HCT116 (cell line): ENCODE measurements at regions not wholly inside any gene's neighbourhood (a gene's known extent, or its start where the extent isn't known, plus 50 kb on each side); places are given as distances from the start of the nearest gene placed in this dataset.

Experiments
- ATAC-seq: fragments of 200-7000 bp; cut with Tn5 transposase; 2 replicates; pipeline ENCODE4 v1.9.1; 2020; ENCODE audit warnings: mild to moderate bottlenecking, moderate library complexity
- BruUV-seq: library from RNA; stranded (reverse); fragments of 400-500 nt; replicated peaks from 2 replicates; lab custom pipeline; 2021; lab: Mats Ljungman, UMichigan
- CTCF ChIA-PET: fragments of 300-600 bp; sonication (Branson Sonifier 250); formaldehyde crosslinking; loops from one replicate; lab custom pipeline; 2021; ENCODE audit warnings: antibody characterized with exemption; lab: Charles Lee
- POLR2A ChIA-PET: fragments of 300-600, 350-600 bp; sonication (Branson Sonifier 250); formaldehyde crosslinking; loops from one replicate; lab custom pipeline; 2021; ENCODE audit warnings: antibody characterized with exemption; lab: Charles Lee
- RAD21 ChIA-PET, 2 experiments: fragments of 300-600 bp; sonication (Branson Sonifier 250); formaldehyde crosslinking; loops; one replicate each; lab custom pipeline; 2023; ENCODE audit warnings: low total read pairs in 2 of 2; ENCODE audit not compliant: uncharacterized antibody in 2 of 2, unreplicated experiment in 2 of 2, low non-redundant PET in 1 of 2; lab: Charles Lee
- DNase-seq: peaks from one replicate; pipeline ENCODE4 v3.0.0-alpha.2; 2010; ENCODE audit warnings: low read depth, low spot score
- H2AFZ ChIP-seq: fragments of 200-600 bp; shearing (Covaris generic), sonication (generic); 2 replicates; pipeline ENCODE4 v1.6.1; 2017; ENCODE audit warnings: low read depth, mixed run types, mixed read lengths, antibody characterized with exemption, low read length; ENCODE audit not compliant: poor library complexity, severe bottlenecking
- H3K27ac ChIP-seq: 2 replicates; pipeline ENCODE4 v1.5.1; 2012; ENCODE audit warnings: low read depth, low read length
- H3K27me3 ChIP-seq: fragments of 200-600 bp; sonication (generic); 2 replicates; pipeline ENCODE4 v1.6.1; 2016; ENCODE audit warnings: mixed run types, low read length, mixed read lengths; ENCODE audit not compliant: insufficient read depth
- H3K36me3 ChIP-seq, 2 experiments: fragments of 200-500 bp in 1 of 2; fragments of 200-600 bp in 1 of 2; sonication (Bioruptor generic) in 1 of 2; sonication (generic) in 1 of 2; 2 replicates each; pipeline versions ENCODE4 v1.5.1 to v1.6.1; 2014 to 2016; ENCODE audit warnings: low read length in 2 of 2, inconsistent platforms in 1 of 2, mixed read lengths in 1 of 2, mixed run types in 1 of 2; ENCODE audit not compliant: insufficient read depth in 2 of 2, control insufficient read depth in 1 of 2
- H3K4me1 ChIP-seq, 2 experiments: fragments of 200-600 bp in 1 of 2; sonication (generic) in 1 of 2; 2 replicates each; pipeline versions ENCODE4 v1.5.1 to v1.6.1; 2012 to 2017; ENCODE audit warnings: low read length in 2 of 2, inconsistent platforms in 1 of 2, mild to moderate bottlenecking in 1 of 2, mixed read lengths in 1 of 2, mixed run types in 1 of 2, moderate library complexity in 1 of 2; ENCODE audit not compliant: insufficient read depth in 2 of 2, control insufficient read depth in 1 of 2
- H3K4me2 ChIP-seq: fragments of 200-600 bp; sonication (generic); 2 replicates; pipeline ENCODE4 v1.6.1; 2017; ENCODE audit warnings: mixed run types, low read length, mixed read lengths
- H3K4me3 ChIP-seq, 2 experiments: fragments of 200-600 bp in 1 of 2; sonication (generic) in 1 of 2; replicated peaks in 1 of 2; 2 replicates each; pipeline ENCODE4 v1.5.1; 2011 to 2016; ENCODE audit warnings: low read length in 2 of 2, control low read depth in 1 of 2, low read depth in 1 of 2, mild to moderate bottlenecking in 1 of 2, mixed read lengths in 1 of 2, mixed run types in 1 of 2
- H3K79me2 ChIP-seq: fragments of 200-600 bp; sonication (generic); 2 replicates; pipeline ENCODE4 v1.6.1; 2017; ENCODE audit warnings: mild to moderate bottlenecking, mixed run types, low read length, moderate library complexity, mixed read lengths; ENCODE audit not compliant: insufficient read depth
- H3K9ac ChIP-seq: fragments of 200-600 bp; sonication (generic); 2 replicates; pipeline ENCODE4 v1.6.1; 2016; ENCODE audit warnings: low read length, mixed read lengths
- H3K9me2 ChIP-seq: fragments of 200-600 bp; sonication (generic), shearing (Covaris generic); 2 replicates; pipeline ENCODE4 v1.6.1; 2017; ENCODE audit warnings: mixed run types, mild to moderate bottlenecking, moderate library complexity; ENCODE audit not compliant: insufficient read depth
- H3K9me3 ChIP-seq, 2 experiments: fragments of 200-500 bp in 1 of 2; fragments of 200-600 bp in 1 of 2; sonication (Bioruptor generic) in 1 of 2; sonication (generic) in 1 of 2; 2 replicates each; pipeline ENCODE4 v1.6.1; 2014 to 2017; ENCODE audit warnings: low read length in 2 of 2, mixed read lengths in 2 of 2, inconsistent platforms in 1 of 2, low read depth in 1 of 2, mild to moderate bottlenecking in 1 of 2, mixed run types in 1 of 2, moderate library complexity in 1 of 2; ENCODE audit not compliant: control insufficient read depth in 1 of 2, insufficient read depth in 1 of 2
- H4K20me1 ChIP-seq: fragments of 200-600 bp; sonication (generic), shearing (Covaris generic); 2 replicates; pipeline ENCODE4 v1.6.1; 2017; ENCODE audit warnings: mixed run types, mild to moderate bottlenecking, moderate library complexity; ENCODE audit not compliant: insufficient read depth
- CBX3 ChIP-seq: IDR thresholded peaks from 2 replicates; pipeline ENCODE4 v1.6.1; 2012; ENCODE audit warnings: low read depth
- CEBPB ChIP-seq: IDR thresholded peaks from 2 replicates; pipeline ENCODE4 v1.6.1; 2012; ENCODE audit warnings: low read depth
- CTCF ChIP-seq, 3 experiments: fragments of 200-600 bp in 1 of 3; sonication (generic) in 1 of 3; IDR thresholded peaks in 2 of 3; conservative IDR thresholded peaks in 1 of 3; 2 replicates each; pipeline ENCODE4 v1.5.1; 2012 to 2017; ENCODE audit warnings: low read depth in 2 of 3, low read length in 2 of 3, antibody characterized with exemption in 1 of 3, borderline replicate concordance in 1 of 3, control low read depth in 1 of 3, mild to moderate bottlenecking in 1 of 3, mixed read lengths in 1 of 3, mixed run types in 1 of 3, moderate library complexity in 1 of 3; ENCODE audit not compliant: insufficient read depth in 1 of 3
- EGR1 ChIP-seq: IDR thresholded peaks from 2 replicates; pipeline ENCODE4 v1.6.1; 2012; ENCODE audit warnings: low read depth
- ELF1 ChIP-seq: IDR thresholded peaks from 2 replicates; pipeline ENCODE4 v1.6.1; 2012; ENCODE audit warnings: low read depth, borderline replicate concordance
- EZH2 ChIP-seq: fragments of 200-600 bp; sonication (generic); IDR thresholded peaks from 2 replicates; pipeline ENCODE4 v1.6.1; 2017; ENCODE audit warnings: antibody characterized with exemption, mixed run types
- FOSL1 ChIP-seq: IDR thresholded peaks from 2 replicates; pipeline ENCODE4 v1.6.1; 2012; ENCODE audit warnings: low read depth
- RAD21 ChIP-seq: IDR thresholded peaks from 2 replicates; pipeline ENCODE4 v1.6.1; 2012; ENCODE audit warnings: low read depth, mild to moderate bottlenecking
- SP1 ChIP-seq: IDR thresholded peaks from 2 replicates; pipeline ENCODE4 v1.6.1; 2012; ENCODE audit warnings: low read depth
- SRF ChIP-seq: IDR thresholded peaks from 2 replicates; pipeline ENCODE4 v1.6.1; 2012; ENCODE audit warnings: low read depth
- TCF7L2 ChIP-seq: IDR thresholded peaks from 2 replicates; pipeline ENCODE4 v1.7.0; 2011; ENCODE audit warnings: borderline replicate concordance, inconsistent platforms; ENCODE audit not compliant: insufficient read depth, insufficient read length; ENCODE audit errors: extremely low read depth
- YY1 ChIP-seq: IDR thresholded peaks from 2 replicates; pipeline ENCODE4 v1.6.1; 2011; ENCODE audit warnings: low read length, low read depth, moderate library complexity, mild to moderate bottlenecking; ENCODE audit not compliant: insufficient replicate concordance; ENCODE audit errors: extremely low read depth
- ZFX ChIP-seq: fragments of 450-650 bp; IDR thresholded peaks from 2 replicates; pipeline ENCODE4 v1.6.1; 2017
- ZNF274 ChIP-seq: fragments of 200-500 bp; sonication (Bioruptor generic); IDR thresholded peaks from 2 replicates; pipeline ENCODE4 v1.6.1; 2014; ENCODE audit warnings: mild to moderate bottlenecking, low read depth, low read length, inconsistent platforms
- intact Hi-C: fragments of 100-400 bp; cut with micrococcal nuclease; formaldehyde crosslinking; loops from 2 replicates; pipeline ENCODE4 v1.10.0; 2022

- no peaks in the 10 kb centered on the region for H3K4me1 ChIP-seq
- H3K27ac ChIP-seq = no peak overlapping the region
- CTCF ChIA-PET = interaction anchor here (0.8 to 1.4 kb wide), 5 partner anchors 9 to 220 kb away, joined by 3 to 10 read pairs (median 4); no protein-coding TSS in a partner anchor
- no peak overlapping the region for H3K4me3 ChIP-seq
- RAD21 ChIA-PET = interaction anchor here in 1 of 2 experiments (0.5 kb wide), 1 partner anchor 49 kb away, joined by 3 read pairs; no protein-coding TSS in a partner anchor
- POLR2A ChIA-PET = interaction anchor here (1.4 kb wide), 1 partner anchor 10 kb away, joined by 3 read pairs; no protein-coding TSS in a partner anchor
- no peaks in the 10 kb centered on the region for H3K36me3 ChIP-seq
- TF ChIP-seq EZH2 (no peak), TCF7L2 (no peak), CTCF (IDR thresholded peaks at IDR 0.05 in 2 of 3, conservative IDR thresholded peaks at IDR 0.05 in 1 of 3; ENCODE audit: borderline replicate concordance in 1 of 3, insufficient read depth in 1 of 3, low read depth in 2 of 3, low read length in 2 of 3) (peak in 2 of 3 experiments; percentile 11 to 35; a peak in 3 of 6 replicates), RAD21 (peak; percentile 12; the same call in 1 of the 2 replicates)
- H2AFZ ChIP-seq = no peak overlapping the region
- 0 out of 2 replicates have a peak, but pooled peaks have one; percentile 55 for ATAC-seq
- H3K79me2 ChIP-seq = no peaks in the 10 kb centered on the region
- no peak overlapping the region for H3K4me2 ChIP-seq
- no peaks in the 10 kb centered on the region for H3K9me3 ChIP-seq
- no TSS peak for BruUV-seq
- H3K27me3 ChIP-seq = no peaks in the 10 kb centered on the region
- no peak overlapping the region for H3K9ac ChIP-seq
- no peak for DNase-seq
- no peaks in the 10 kb centered on the region for H4K20me1 ChIP-seq
- H3K9me2 ChIP-seq = no peaks in the 10 kb centered on the region
- intact Hi-C loops = loop anchor here (10.0 kb wide), 1 partner anchor 213 kb away; no protein-coding TSS in a partner anchor
These were observed 65.7 kb upstream of the FRMD4B start for GRCh38 chr3:69451594-69451993.

- ATAC-seq (no peak), DNase-seq (no peak)
- Histone ChIP-seq H4K20me1 (no peaks in the 10 kb centered on the region), H3K79me2 (no peaks in the 10 kb centered on the region), H3K9me3 (no peaks in the 10 kb centered on the region), H3K27me3 (no peaks in the 10 kb centered on the region), H3K4me1 (no peaks in the 10 kb centered on the region), H2AFZ (no peak overlapping the region), H3K4me3 (no peak overlapping the region), H3K36me3 (no peaks in the 10 kb centered on the region), H3K4me2 (no peak overlapping the region), H3K9me2 (no peaks in the 10 kb centered on the region), H3K27ac (no peak overlapping the region), H3K9ac (no peak overlapping the region)
- RAD21 ChIA-PET = no interaction called here
- POLR2A ChIA-PET = no interaction called here
- BruUV-seq = no TSS peak
- CTCF ChIA-PET = interaction anchor here (0.9 kb wide), 1 partner anchor 9 kb away, joined by 3 read pairs; no protein-coding TSS in a partner anchor
- intact Hi-C loops = no loop called here
- TF ChIP-seq ZFX = no peak
- no peak for TF ChIP-seq EZH2
- no peak for TF ChIP-seq SRF
- no peak for TF ChIP-seq CTCF (IDR thresholded peaks at IDR 0.05 in 2 of 3, conservative IDR thresholded peaks at IDR 0.05 in 1 of 3; ENCODE audit: borderline replicate concordance in 1 of 3, insufficient read depth in 1 of 3, low read depth in 2 of 3, low read length in 2 of 3)
- TF ChIP-seq TCF7L2 = no peak
- TF ChIP-seq YY1 = no peak
- no peak for TF ChIP-seq CEBPB
- no peak for TF ChIP-seq ELF1
- TF ChIP-seq ZNF274 = no peak
- no peak for TF ChIP-seq SP1
- no peak for TF ChIP-seq CBX3
- no peak for TF ChIP-seq FOSL1
- TF ChIP-seq EGR1 = no peak
These were observed 63.0 kb upstream of the FRMD4B start for GRCh38 chr3:69448877-69449276.
